NCI-H2081 (cell line): ENCODE measurements at regions not wholly inside any gene's neighbourhood (a gene's known extent, or its start where the extent isn't known, plus 50 kb on each side); places are given as distances from the start of the nearest gene placed in this dataset.

Experiments
- DNase-seq, 2 experiments: peaks; one replicate each; lab custom pipeline; 2025; lab: John Stamatoyannopoulos, UW

DNA sequence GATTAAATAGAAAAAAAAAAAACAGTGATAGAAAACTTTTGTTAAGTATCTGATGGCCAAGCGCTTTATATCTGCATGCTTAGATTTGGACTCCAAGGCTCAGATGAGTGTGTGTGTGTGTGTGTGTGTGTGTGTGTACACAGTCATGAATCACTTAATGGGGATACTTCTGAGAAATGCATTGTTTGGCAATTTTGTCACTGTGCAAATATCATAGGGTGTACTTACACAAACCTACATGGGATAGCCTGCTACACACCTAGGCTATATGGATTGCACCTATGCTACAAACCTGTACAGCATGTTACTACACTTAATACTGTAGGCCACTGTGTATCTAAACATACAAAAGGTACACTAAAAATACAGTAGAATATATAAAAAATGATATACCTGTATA lies 635.6 kb upstream of the NUDT12 start:
- no peak for DNase-seq

DNA sequence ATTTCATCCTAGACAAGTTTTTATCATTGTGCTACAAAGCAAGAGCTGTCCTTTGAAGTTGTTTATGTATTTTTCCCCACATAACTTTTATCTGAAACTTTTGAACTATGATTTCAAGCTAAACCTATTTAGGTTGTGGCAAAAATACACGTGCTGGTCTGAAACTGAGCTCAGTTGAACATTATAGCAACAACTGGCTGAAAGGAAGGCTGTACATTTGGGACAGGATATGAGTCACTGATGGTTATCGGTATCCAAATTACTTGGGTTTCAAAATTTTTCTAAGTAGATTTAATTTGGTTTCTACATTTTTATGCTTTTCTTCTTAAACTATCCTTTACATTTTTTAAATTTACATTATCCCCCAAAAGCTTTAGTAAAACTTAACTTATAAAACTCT lies 627.3 kb upstream of the NUDT12 start:
- DNase-seq: no peak

DNA sequence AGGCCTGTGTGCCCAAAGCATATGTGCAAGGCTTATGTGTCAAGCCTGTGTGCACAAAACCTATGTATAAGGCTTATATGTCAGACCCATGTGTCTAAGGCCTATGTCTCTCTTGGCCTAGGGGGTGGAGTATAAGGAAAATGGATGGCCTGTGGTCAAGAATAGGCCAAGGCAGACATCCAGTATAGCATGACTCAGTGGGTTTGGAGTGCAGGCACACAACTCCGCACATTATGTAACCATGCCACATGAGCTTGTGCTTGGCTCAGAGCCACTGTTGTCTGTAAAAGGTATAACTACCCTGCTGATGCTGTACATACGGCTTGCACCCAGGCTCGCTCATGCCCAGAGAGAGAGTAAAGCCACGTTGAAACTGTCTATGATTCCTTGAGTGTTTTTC lies 626.4 kb upstream of the NUDT12 start:
- no peak for DNase-seq

DNA sequence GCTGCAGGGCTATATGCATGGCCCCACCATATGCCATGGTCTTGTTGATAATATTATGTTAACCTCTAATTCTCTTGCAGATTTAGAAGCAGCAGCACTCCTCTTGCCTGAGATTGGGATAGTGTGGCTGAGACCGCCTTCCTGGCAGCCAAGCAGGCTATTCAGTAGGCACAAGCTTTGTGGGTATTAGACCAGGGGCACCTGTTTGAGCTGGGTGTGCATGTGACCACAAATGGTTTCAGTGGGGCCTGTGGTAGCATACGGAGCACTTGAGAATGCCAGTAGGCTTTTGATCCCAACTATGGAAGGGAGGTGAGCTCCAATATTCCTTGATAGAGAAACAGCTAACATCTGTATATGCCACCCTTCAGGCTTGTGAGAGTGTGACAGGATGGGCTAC lies 625.1 kb upstream of the NUDT12 start:
- DNase-seq: no peak

DNA sequence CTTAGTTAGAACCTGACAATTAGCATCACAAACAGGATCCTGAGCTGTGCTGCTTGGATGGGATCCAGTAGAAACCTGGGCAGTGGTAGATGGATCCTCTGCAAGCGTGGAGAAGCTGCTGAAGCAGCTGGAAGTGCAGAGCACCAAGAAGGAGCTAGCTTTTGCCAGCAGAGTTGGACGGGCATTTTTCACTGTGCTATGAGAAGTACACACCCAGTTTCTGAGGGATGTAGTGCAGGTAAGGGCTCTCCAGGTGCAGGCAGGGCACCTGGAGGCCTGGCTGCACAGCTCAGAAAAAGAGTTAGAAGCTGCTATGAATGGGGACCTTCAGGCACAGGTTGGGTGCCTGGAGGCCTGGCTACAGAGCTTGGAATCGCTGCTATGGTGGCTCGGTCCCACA lies 623.9 kb upstream of the NUDT12 start:
- DNase-seq: no peak

DNA sequence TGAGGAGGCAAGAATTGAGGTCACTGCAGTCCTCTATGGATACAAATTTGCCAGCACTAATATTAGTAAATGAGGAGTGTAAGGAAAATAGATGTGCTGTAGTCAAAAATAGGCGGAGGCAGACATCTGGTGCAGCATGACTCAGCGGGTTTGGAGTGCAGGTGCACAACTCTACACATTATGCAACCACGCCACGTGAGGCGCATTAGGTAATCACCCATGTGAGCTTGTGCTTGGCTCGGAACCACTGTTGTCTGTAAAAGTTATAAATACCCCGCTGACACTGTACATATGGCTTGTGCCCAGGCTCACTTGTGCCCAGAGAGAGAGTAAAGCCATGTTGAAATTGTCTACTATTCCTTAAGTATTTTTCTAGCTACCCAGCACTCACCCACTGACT lies 623.5 kb upstream of the NUDT12 start:
- DNase-seq: peak in 1 of 2 experiments; percentile 24

DNA sequence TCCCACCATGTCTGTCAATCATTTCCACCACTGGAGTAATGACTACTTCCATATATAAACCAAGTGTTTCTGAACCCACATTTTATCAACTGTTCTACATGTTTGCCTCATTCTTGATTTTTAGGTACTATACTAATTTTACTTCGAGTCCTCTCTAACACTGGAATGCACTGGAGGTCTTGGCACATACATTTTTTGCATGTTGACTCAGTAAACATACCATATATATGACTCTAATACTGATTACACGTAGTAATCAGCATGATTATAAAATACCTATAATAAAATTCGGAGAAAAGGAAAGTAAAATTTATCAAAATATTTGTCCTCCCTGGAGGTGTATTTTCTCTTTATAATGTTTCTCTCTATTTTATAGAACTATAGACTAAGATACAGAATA lies 621.7 kb upstream of the NUDT12 start:
- no peak for DNase-seq

DNA sequence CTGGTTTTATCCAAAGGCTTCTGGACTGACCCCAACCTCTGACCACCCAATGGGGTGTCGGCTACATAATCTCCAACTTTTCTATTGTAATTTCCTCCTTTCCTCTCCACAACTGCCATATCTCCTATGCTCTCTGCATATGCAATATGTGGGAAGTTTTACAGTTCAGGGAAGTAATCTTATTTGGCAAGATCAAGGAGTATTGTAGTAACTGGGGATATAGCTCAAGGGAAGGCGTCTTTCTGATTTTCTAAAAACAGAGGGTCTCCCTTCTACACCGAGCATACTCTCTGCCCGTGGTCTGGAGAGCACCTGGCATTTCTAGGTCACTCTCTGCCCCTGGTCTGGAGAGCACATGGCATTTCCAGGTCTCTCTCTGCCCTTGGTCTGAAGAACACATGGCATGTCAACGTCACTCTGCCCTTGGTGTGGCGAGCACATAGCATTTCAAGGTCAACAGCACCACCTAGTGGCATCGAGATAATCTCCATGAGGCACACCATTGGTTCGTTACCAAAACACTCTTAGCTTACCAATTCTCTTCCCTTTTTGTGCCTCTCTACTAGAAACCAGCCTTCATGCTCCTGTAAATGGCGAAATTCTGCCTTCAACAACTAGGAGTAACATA lies 616.4 kb upstream of the NUDT12 start:
- peak; percentile 13 to 42 for DNase-seq

DNA sequence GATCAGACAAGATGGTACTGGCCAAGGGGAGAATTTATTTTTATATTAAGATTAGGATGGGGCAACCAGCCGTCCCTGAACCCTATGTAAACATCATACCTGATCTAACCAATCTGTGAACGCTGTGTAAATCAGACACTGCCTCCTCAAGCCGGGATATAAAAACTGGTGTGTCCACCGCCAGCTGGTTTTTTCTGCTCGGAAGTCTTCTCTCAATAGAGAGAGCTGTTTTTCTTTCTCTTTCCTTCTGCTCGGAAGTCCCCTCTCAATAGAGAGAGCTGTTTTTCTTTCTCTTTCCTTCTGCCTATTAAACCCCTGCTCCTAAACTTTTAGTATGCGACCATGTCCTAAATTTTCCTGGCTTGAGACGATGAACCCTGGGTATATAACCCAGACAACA lies 615.5 kb upstream of the NUDT12 start:
- DNase-seq: no peak

DNA sequence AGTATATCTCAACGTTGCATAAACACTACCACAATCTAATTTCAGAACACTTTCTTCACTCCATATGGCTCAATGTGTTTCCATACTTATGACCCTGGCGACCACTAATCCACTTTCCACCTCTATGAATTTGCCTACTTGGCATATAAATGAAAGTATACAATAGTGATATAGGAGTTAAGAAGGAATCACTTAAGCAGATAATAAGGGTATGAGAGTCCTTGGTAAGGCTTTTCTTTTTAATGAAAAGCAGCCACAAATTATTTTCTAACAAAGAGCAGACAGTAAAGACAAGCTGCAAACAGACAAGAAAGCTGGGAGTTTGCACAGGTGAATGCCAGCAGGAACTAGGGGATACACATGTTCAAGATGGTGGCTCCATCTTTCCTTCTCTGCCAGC lies 615.1 kb upstream of the NUDT12 start:
- no peak for DNase-seq

DNA sequence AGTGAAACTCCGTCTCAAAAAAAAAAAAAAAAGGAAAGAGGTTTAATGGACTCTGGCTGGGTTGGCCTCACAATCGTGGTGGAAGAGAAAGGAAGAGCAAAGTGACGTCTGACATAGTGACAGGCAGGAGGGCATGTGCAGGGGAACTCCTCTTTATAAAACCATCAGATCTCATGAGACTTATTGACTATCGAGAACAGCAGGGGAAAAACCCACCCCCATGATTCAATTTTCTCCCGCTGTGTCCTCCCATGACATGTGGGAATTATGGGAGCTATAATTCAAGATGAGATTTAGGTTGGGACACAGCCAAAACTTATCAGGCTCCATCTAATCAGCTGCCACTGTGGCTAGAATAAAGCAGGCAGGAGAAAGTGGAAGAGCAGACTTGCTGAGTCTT lies 610.4 kb upstream of the NUDT12 start:
- DNase-seq: no peak

DNA sequence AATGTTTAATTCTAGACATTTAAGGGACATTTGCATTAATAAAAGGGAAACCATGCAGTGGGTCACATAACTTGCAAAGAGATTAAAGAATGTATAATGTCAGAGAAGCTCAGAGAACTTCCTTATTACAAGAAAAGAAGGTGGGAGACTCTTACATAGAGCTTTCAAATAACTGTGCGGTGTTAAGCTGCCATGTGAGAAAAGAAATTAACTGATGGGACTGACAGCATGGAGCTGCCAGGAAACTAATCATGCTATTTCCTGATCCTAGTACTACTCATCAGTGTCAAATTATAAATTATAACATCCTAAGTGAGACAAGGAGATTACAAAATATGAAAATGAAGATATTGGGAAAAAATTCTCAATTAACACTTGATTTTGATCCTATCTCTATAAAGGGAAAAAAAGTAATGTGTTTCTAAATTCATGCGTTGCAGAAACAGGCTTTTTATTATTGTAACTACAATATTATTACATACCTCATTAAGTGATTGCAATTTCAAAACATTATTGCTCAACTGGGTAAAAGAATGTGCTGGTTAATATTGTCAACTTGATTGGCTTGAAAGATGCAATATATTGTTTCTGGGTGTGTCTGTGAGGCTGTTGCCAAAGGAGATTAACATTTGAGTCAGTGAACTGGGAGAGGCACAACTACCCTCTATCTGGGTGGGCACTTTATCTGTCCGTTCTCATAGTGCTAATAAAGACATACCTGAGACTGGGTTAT lies 609.5 kb upstream of the NUDT12 start:
- no peak for DNase-seq

DNA sequence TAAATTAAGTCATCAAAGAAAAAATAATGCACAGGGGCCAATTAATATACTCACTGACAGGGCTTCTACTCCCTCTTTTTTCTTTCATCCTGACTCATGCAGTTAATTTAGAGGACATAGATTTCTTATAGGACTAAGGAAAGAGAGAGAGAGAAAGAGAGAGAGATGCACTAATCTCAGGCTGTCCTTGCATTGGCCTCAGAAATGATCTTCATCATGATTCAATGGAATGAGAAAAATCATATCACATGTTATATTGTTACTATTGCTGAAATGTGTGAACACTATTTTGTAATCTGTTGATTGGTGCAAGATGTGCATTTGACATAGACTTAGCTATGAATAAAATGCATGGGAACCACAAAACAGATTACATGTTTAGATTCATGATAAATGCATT lies 608.3 kb upstream of the NUDT12 start:
- no peak for DNase-seq

DNA sequence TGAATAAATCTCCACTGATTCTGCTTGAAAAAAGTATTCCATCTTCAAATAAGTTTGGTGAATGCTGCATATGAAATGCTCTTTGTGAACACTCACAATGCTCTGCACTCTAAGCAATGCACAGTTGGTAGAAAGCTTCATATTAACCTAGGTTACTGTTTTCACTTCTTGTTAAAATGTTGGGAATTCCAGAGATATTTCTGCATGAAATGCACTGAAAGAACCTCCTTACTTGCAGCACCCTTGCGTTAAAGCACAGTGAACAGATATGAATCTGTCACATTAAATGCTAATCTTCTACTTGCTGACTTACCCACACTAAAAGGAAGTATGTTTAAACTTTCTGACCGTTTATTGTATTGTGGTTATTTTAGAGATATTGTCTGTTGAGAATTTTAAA lies 584.1 kb upstream of the NUDT12 start:
- DNase-seq: no peak

DNA sequence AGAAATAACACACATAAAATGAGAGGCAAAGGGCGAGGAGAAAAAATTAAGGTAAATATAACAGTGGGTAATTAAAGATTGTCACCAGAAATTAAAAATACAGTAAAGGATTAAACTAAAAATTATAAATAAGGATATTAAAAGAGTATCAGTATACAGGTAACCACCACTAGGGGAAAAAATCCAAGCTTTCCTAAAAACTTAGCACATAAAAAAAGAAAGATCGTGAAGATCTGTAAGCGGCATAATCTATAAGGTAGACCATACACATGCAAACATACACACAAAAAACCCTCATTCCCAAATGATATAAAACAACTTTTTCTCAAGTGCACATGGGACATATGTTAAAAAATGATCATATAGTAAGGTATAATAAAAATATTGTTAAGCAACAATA lies 577.3 kb upstream of the NUDT12 start:
- no peak for DNase-seq

DNA sequence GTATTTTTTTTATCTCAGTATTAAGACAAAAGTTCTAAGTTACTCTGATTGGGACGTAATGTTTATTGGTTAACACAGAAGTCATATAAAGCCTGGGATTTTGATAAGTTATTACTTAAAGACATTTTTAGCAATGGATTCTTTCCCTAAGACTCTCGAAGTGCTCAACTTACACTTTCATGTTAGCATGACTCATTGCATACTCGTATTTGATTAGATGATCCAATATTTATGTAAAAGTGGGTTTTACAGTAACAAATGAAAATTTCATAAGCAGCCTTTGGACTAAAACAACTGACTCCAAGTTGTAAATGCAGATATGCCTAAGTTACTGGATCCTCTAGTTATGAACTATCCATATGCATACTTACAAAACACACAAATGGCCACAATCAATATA lies 567.7 kb upstream of the NUDT12 start:
- no peak for DNase-seq

DNA sequence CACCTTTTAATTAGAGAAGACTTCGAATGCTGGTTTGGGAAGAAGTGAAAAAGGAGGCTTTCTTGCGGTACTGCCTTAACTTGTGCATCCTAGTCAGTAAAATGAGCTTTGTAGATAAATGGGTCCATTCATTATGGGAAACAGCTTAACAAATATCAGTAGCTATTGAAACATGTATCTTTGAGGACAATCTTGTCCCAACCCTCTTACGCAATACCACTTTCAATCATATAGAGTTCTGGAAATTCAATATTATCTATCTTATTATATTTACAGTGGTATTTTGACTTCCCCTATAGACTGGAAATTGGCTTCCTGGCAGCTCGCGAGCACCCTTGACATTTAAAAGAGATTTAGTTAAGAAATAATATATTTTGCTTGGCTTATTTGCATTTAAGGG lies 565.8 kb upstream of the NUDT12 start:
- DNase-seq: no peak

DNA sequence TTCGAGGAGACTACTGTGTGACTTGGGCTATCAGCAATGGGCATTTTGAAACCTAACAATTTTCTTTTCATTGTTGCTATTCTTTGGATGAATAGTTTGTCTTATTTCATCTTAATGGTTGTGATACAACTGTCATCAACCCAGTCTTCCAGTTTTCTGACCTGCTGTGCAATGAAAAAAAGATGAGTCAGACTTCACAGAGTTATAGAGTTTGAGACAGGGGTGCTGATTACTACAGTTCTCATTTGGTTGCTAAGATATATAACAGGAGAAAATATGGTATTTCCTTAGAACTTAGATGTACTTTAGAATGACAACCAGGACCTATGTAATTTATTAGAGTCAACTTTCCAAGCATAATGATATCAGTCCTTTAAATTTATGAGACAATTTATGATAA lies 564.4 kb upstream of the NUDT12 start:
- no peak for DNase-seq

DNA sequence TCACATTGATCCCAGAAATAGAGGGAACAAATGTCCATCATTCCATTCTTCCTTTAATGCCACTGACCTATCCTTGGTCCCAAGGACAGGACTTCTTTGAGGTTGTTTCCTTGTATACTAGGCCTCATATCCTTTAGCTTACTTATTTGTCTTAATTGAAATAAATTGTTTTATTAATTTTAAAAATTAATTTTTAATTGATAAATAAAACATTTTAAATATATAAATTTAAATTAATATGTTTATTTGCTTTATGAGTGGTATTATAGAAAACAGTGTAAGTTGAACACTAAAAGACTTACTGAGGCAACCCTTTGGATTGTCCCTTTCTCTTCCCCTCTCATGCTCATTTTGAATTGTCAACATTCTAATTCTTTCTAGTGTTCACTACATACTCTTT lies 556.9 kb upstream of the NUDT12 start:
- no peak for DNase-seq

DNA sequence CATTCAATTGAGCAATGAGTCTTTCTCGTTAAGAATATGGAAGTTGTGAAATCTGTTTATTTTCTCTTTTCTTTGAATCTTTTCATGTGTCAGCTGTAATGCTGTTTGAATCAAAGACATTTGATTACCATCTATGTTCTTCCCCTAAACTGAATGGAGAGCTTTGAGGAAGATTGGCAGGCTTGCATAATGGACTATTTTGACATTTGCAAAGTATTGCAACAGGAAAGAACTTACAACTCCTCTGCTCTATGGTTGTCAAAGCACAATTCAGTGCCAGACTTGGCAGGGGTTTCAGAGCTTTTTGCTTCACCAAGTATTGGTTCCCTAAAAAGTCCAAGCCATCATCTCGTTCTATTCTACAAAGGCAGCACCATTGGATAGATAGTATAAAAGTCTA lies 549.0 kb upstream of the NUDT12 start:
- no peak for DNase-seq

DNA sequence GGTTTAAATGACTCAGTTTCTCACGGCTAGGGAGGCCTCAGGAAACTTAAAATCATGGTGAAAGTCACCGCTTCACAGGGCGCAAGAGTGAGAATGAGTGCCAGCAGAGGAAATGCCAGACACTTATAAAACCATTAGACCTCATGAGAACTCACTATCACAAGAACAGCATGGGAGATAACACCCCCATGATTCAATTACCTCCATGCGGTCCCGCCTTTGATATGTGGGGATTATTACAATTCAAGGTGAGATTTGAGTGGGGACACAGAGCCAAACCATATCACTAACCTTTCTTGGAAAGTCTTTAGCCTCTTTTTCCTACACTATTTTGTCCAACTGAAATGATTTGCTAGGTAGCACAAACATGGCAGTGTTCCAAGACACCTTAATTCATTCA lies 533.9 kb upstream of the NUDT12 start:
- DNase-seq: no peak

DNA sequence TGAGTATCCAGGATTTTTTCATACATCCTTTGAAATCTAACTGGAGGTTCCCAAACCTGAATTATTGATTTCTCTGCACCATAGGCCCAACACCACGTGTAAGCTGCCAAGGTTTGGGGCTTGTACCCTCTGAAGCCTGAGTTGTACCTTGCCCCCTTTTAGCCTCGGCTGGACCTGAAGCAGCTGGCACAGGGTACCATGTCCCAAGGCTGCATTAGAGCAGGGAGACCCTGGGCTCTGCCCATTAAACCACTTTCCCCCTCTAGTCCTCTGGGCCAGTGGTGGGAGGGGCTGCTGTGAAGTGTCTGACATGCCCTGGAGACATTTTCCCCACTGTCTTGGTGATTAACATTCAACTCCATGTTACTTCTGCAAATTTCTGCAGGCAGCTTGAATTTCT lies 532.9 kb upstream of the NUDT12 start:
- DNase-seq: no peak

DNA sequence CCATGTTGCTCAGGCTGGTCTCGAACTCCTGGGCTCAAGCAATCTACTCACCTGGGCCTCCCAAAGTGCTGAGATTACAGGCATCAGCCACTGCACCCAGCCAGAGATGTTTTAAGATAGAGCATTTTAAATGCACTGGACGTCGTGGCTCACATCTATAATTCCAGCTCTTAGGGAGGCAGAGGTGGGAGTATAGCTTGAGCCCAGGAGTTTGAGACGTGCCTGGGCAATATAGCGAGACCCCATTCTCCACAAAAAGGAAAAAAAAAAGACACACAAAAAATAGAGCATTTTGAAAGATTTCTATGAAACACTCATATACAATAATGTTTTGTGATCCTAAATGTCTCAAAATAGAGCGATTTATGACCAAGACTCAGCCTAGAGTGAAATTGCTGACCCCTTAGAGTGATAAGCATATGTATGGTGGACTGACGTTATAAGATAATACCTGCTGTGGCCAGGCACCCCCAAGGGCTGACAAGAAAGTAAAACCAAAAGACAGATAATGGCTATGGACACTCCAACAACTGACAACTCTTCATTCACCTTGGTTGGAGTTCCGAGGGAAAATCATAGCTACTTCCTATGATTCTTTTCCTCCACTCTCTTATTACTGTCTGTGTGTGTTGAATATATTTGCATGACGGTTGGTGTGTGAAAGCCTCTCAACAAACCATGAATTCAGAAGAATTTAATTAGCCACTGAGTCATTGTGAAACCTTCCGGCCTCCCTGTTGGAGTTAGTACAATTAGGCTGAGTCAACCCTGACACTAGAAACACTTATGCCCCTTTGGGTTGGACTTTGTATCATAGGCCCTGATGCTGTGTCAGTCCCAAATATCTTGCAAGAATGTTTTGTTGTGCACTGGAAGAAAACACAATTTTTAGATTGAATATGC lies 526.5 kb upstream of the NUDT12 start:
- DNase-seq: no peak
